K562 (cell line): ENCODE measurements at regions not wholly inside any gene's neighbourhood (a gene's known extent, or its start where the extent isn't known, plus 50 kb on each side); places are given as distances from the start of the nearest gene placed in this dataset.

Experiments
- ATAC-seq: fragments of 200-7000 bp; cut with Tn5 transposase; 3 replicates; pipeline ENCODE4 v1.9.1; 2020; ENCODE audit warnings: moderate library complexity
- BruUV-seq: library from RNA; stranded (reverse); fragments of 400-500 nt; replicated peaks from 2 replicates; lab custom pipeline; 2021; lab: Mats Ljungman, UMichigan
- CTCF ChIA-PET: fragments of 300-600 bp; formaldehyde crosslinking; extraction: SDS; loops from one replicate; lab custom pipeline; 2021; ENCODE audit warnings: low intra/inter-chr PET ratio; lab: Yijun Ruan, JAX
- POLR2A ChIA-PET: fragments of 300-600, 350-650 bp; sonication (Branson Sonifier 250); formaldehyde crosslinking; extraction: SDS; loops from one replicate; lab custom pipeline; 2021; ENCODE audit warnings: antibody characterized with exemption, inconsistent platforms; lab: Yijun Ruan, JAX
- DNase-seq, 4 experiments: peaks; one replicate each; pipeline versions ENCODE4 v3.0.0 to v3.0.0-alpha.2; 2011 to 2018; ENCODE audit warnings: low spot score in 3 of 4, mixed read lengths in 3 of 4; ENCODE audit errors: extremely low read depth in 1 of 4
- FAIRE-seq: peaks from 2 replicates; lab custom pipeline; 2011; peaks lifted over from hg19 to GRCh38; lab: Jason Lieb, UNC
- H2AFZ ChIP-seq: 2 replicates; pipeline ENCODE4 v1.6.0; 2011; ENCODE audit warnings: low read depth, low read length, control low read depth, inconsistent platforms
- H3K27ac ChIP-seq: fragments of 200-600 bp; 3 replicates; pipeline ENCODE4 v1.8.0; 2011; ENCODE audit warnings: low read depth, mild to moderate bottlenecking, control low read depth, inconsistent platforms, low read length, moderate library complexity, mixed read lengths; ENCODE audit errors: extremely low read depth
- H3K27me3 ChIP-seq, 2 experiments: fragments of 300-600 bp in 1 of 2; 2 replicates in 1 of 2; 3 replicates in 1 of 2; pipeline versions ENCODE4 v1.6.0 to v1.8.0; 2011; ENCODE audit warnings: inconsistent platforms in 2 of 2, low read length in 2 of 2, mild to moderate bottlenecking in 1 of 2, mixed read lengths in 1 of 2, moderate library complexity in 1 of 2; ENCODE audit not compliant: control insufficient read depth in 2 of 2, insufficient read depth in 2 of 2
- H3K36me3 ChIP-seq: fragments of 300-600 bp; 3 replicates; pipeline ENCODE4 v1.8.0; 2011; ENCODE audit warnings: mild to moderate bottlenecking, low read length, inconsistent platforms; ENCODE audit not compliant: control insufficient read depth, insufficient read depth
- H3K4me1 ChIP-seq, 2 experiments: fragments of 200-600 bp in 1 of 2; replicated peaks in 1 of 2; 2 replicates in 1 of 2; 3 replicates in 1 of 2; pipeline versions ENCODE4 v1.5.1 to v1.8.0; 2011; ENCODE audit warnings: inconsistent platforms in 2 of 2, low read length in 2 of 2, mild to moderate bottlenecking in 1 of 2, mixed read lengths in 1 of 2, moderate library complexity in 1 of 2; ENCODE audit not compliant: control insufficient read depth in 2 of 2, insufficient read depth in 2 of 2
- H3K4me2 ChIP-seq: 2 replicates; pipeline ENCODE4 v1.6.1; 2011; ENCODE audit warnings: low read length, control low read depth, inconsistent platforms, mixed read lengths; ENCODE audit not compliant: insufficient read depth
- H3K4me3 ChIP-seq: fragments of 200-600 bp; sonication (generic), shearing (Covaris generic); 2 replicates; pipeline ENCODE4 v1.5.1; 2016; ENCODE audit warnings: control low read depth, inconsistent platforms
- H3K79me2 ChIP-seq: fragments of 200-600 bp; 3 replicates; pipeline ENCODE4 v1.8.0; 2011; ENCODE audit warnings: low read length, inconsistent platforms; ENCODE audit not compliant: control insufficient read depth, insufficient read depth
- H3K9ac ChIP-seq, 2 experiments: 2 replicates each; pipeline versions ENCODE4 v1.6.0 to v1.6.1; 2011; ENCODE audit warnings: low read depth in 2 of 2, low read length in 2 of 2, control low read depth in 1 of 2, inconsistent platforms in 1 of 2, mild to moderate bottlenecking in 1 of 2, mixed read lengths in 1 of 2; ENCODE audit not compliant: insufficient read depth in 1 of 2
- H3K9me1 ChIP-seq: one replicate; pipeline ENCODE4 v1.6.0; 2011; ENCODE audit warnings: inconsistent platforms, mild to moderate bottlenecking, low read length, moderate library complexity; ENCODE audit not compliant: control insufficient read depth, insufficient read depth
- H3K9me3 ChIP-seq: replicated peaks from 2 replicates; pipeline ENCODE4 v1.5.1; 2011; ENCODE audit warnings: low read depth, low read length, inconsistent platforms; ENCODE audit not compliant: control insufficient read depth, insufficient read depth
- H4K20me1 ChIP-seq: replicated peaks from 2 replicates; pipeline ENCODE4 v1.6.1; 2011; ENCODE audit warnings: low read length, inconsistent platforms, mixed read lengths; ENCODE audit not compliant: control insufficient read depth, insufficient read depth
- HDAC1 ChIP-seq, 2 experiments: fragments of 450-650 bp; IDR thresholded peaks; 2 replicates each; pipeline ENCODE4 v1.6.1; 2016 to 2017; ENCODE audit warnings: inconsistent platforms in 1 of 2, mild to moderate bottlenecking in 1 of 2, moderate library complexity in 1 of 2
- HDAC6 ChIP-seq: IDR thresholded peaks from 2 replicates; pipeline ENCODE4 v1.6.1; 2012; ENCODE audit warnings: low read depth, mild to moderate bottlenecking, control low read depth, inconsistent platforms, low read length, moderate library complexity
- HMBOX1 ChIP-seq: sonication (generic); IDR thresholded peaks from 2 replicates; pipeline ENCODE4 v1.6.1; 2016
- MED1 ChIP-seq: sonication (generic); formaldehyde crosslinking; IDR thresholded peaks from 2 replicates; pipeline ENCODE4 v1.8.1; 2023; ENCODE audit warnings: missing genetic modification reagents, borderline replicate concordance
- MITF ChIP-seq: IDR thresholded peaks from 2 replicates; pipeline ENCODE4 v1.6.1; 2014; ENCODE audit warnings: antibody characterized with exemption
- MLX ChIP-seq, 2 experiments: fragments of 450-650 bp in 1 of 2; sonication (generic) in 1 of 2; formaldehyde crosslinking; conservative IDR thresholded peaks; 2 replicates each; pipeline versions ENCODE4 v1.4.0 to v1.8.1; 2020 to 2022; ENCODE audit warnings: mild to moderate bottlenecking in 1 of 2, missing genetic modification reagents in 1 of 2
- PCBP1 ChIP-seq: fragments of 200-400 bp; formaldehyde crosslinking; IDR thresholded peaks from 2 replicates; pipeline ENCODE4 v1.6.1; 2018; ENCODE audit warnings: mild to moderate bottlenecking, low read depth, low read length; ENCODE audit not compliant: poor library complexity, severe bottlenecking
- PHF21A ChIP-seq: fragments of 450-650 bp; IDR thresholded peaks from 2 replicates; pipeline ENCODE4 v1.6.1; 2017; ENCODE audit warnings: low read depth, borderline replicate concordance
- RFX7 ChIP-seq: fragments of 250-450 bp; sonication (Bioruptor Pico); IDR thresholded peaks from 2 replicates; pipeline ENCODE4 v1.5.1; 2021; ENCODE audit warnings: mild to moderate bottlenecking
- USF1 ChIP-seq: sonication (generic); formaldehyde crosslinking; IDR thresholded peaks from 2 replicates; pipeline ENCODE4 v1.9.0; 2022; ENCODE audit warnings: mild to moderate bottlenecking, missing genetic modification reagents
- USF2 ChIP-seq: sonication (generic); formaldehyde crosslinking; IDR thresholded peaks from 2 replicates; pipeline ENCODE4 v1.5.0; 2020; ENCODE audit warnings: missing genetic modification reagents
- ZNF384 ChIP-seq: IDR thresholded peaks from 2 replicates; pipeline ENCODE4 v1.6.1; 2012; ENCODE audit warnings: low read depth, low read length, improper control_type of control experiment
- ZNF764 ChIP-seq: fragments of 250-450 bp; sonication (Bioruptor Pico); IDR thresholded peaks from 2 replicates; pipeline ENCODE4 v1.4.0; 2020; ENCODE audit warnings: low read depth, mild to moderate bottlenecking, moderate library complexity
- in situ Hi-C: fragments of 300-500 bp; cut with MboI; formaldehyde crosslinking; loops from 4 replicates; pipeline ENCODE4 v1.15.0; 2018; ENCODE audit warnings: inconsistent platforms, mixed read lengths
- intact Hi-C: fragments of 100-400 bp; cut with micrococcal nuclease; formaldehyde crosslinking; loops from 2 replicates; pipeline ENCODE4 v1.14.2; 2022

GRCh38 chr10:81722399-81722798 is 152.6 kb upstream of the NRG3 start (continued):
- no peak for TF ChIP-seq MITF
- TF ChIP-seq, all 486 proteins: peak for 0

GRCh38 chr10:81724431-81724830 is 150.6 kb upstream of the NRG3 start:
- TF ChIP-seq HMBOX1 (no peak), HDAC6 (no peak), MLX (CRISPR knock-in tag; conservative IDR thresholded peaks at IDR 0.05) (no peak), PHF21A (no peak), MED1 (CRISPR knock-in tag) (no peak), HDAC1 (IDR thresholded peaks at IDR 0.05) (no peak), USF2 (CRISPR knock-in tag) (no peak), PCBP1 (no peak), RFX7 (CRISPR knock-in tag) (no peak), ZNF384 (no peak), USF1 (CRISPR knock-in tag) (no peak), ZNF764 (no peak)
- H3K9me3 ChIP-seq, result no peaks in the 10 kb centered on the region
- BruUV-seq, result no TSS peak
- no peaks in the 10 kb centered on the region for H3K9me1 ChIP-seq
- in situ Hi-C loops, result no loop called here
- H4K20me1 ChIP-seq, result no peaks in the 10 kb centered on the region
- H2AFZ ChIP-seq, result no peak overlapping the region
- H3K4me3 ChIP-seq, result no peak overlapping the region
- FAIRE-seq (no peak), ATAC-seq (no peak), DNase-seq (no peak)
- CTCF ChIA-PET, result no interaction called here
- H3K4me2 ChIP-seq, result no peak overlapping the region
- H3K27ac ChIP-seq, result no peak overlapping the region
- H3K27me3 ChIP-seq, result no peaks in the 10 kb centered on the region
- H3K9ac ChIP-seq, result no peak overlapping the region
- H3K79me2 ChIP-seq, result no peaks in the 10 kb centered on the region
- H3K36me3 ChIP-seq, result no peaks in the 10 kb centered on the region
- POLR2A ChIA-PET, result no interaction called here
- intact Hi-C loops, result no loop called here
- no peaks in the 10 kb centered on the region for H3K4me1 ChIP-seq
